ENCODE measurements at regions not wholly inside any gene's neighbourhood (a gene's known extent, or its start where the extent isn't known, plus 50 kb on each side); places are given as distances from the start of the nearest gene placed in this dataset.

DNA sequence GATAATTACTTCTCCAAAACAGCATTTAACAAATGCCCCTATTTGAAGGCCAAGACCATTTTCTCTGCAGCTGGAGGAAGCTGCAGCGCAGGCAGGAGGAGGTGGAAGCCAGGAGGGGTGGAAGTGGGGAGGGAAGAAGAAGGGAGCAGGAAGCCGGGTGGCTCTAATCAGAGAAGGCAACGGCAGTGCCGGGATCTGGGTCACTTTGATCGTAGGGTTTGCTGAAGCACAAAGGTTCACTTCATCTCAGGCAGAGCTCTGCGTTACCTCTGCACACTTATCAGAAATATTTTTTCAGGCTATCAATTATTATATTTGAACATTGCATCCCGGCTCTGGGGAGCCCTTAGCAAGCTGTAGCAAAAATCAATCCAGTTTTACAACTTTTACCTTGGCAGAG, 315.8 kb upstream of the POU3F3 start:
- TF ChIP-seq, protein P1, sequence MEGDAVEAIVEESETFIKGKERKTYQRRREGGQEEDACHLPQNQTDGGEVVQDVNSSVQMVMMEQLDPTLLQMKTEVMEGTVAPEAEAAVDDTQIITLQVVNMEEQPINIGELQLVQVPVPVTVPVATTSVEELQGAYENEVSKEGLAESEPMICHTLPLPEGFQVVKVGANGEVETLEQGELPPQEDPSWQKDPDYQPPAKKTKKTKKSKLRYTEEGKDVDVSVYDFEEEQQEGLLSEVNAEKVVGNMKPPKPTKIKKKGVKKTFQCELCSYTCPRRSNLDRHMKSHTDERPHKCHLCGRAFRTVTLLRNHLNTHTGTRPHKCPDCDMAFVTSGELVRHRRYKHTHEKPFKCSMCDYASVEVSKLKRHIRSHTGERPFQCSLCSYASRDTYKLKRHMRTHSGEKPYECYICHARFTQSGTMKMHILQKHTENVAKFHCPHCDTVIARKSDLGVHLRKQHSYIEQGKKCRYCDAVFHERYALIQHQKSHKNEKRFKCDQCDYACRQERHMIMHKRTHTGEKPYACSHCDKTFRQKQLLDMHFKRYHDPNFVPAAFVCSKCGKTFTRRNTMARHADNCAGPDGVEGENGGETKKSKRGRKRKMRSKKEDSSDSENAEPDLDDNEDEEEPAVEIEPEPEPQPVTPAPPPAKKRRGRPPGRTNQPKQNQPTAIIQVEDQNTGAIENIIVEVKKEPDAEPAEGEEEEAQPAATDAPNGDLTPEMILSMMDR (IDR thresholded peaks at IDR 0.05) = no peak
- TF ChIP-seq POLR2A (IDR thresholded peaks at IDR 0.05) = no peak
